WTC11 (cell line): ENCODE measurements at regions not wholly inside any gene's neighbourhood (a gene's known extent, or its start where the extent isn't known, plus 50 kb on each side); places are given as distances from the start of the nearest gene placed in this dataset.
A peak's percentile ranks its signal among the peaks of the same experiment; 100 is the strongest.

Experiments
- ATAC-seq: fragments of 200-7000 bp; cut with Tn5 transposase; 2 replicates; pipeline ENCODE4 v1.10.0; 2021; ENCODE audit warnings: mild to moderate bottlenecking, moderate library complexity
- CTCF ChIA-PET: fragments of 300-600 bp; sonication (Branson Sonifier 250); formaldehyde crosslinking; loops from one replicate; lab custom pipeline; 2021; ENCODE audit warnings: antibody characterized with exemption; lab: Charles Lee
- POLR2A ChIA-PET: fragments of 350-600 bp; sonication (Branson Sonifier 250); formaldehyde crosslinking; loops from one replicate; lab custom pipeline; 2021; ENCODE audit warnings: antibody characterized with exemption; lab: Charles Lee
- DNase-seq: peaks from one replicate; pipeline ENCODE4 v3.0.0; 2021; ENCODE audit warnings: low spot score
- H3K27ac Mint-ChIP-seq: 2 replicates; pipeline ENCODE4 v1.8.0; 2021; ENCODE audit warnings: mixed read lengths
- H3K27me3 Mint-ChIP-seq: 2 replicates; pipeline ENCODE4 v1.8.0; 2021; ENCODE audit warnings: low read depth, mild to moderate bottlenecking, moderate library complexity, mixed read lengths
- H3K36me3 Mint-ChIP-seq: 2 replicates; pipeline ENCODE4 v1.8.0; 2021; ENCODE audit warnings: mixed read lengths
- H3K4me1 Mint-ChIP-seq: 2 replicates; pipeline ENCODE4 v1.8.0; 2022; ENCODE audit warnings: mixed read lengths
- H3K4me3 Mint-ChIP-seq: 2 replicates; pipeline ENCODE4 v1.8.0; 2021; ENCODE audit warnings: mild to moderate bottlenecking, moderate library complexity, mixed read lengths
- H3K9me3 Mint-ChIP-seq: 2 replicates; pipeline ENCODE4 v1.8.0; 2021; ENCODE audit warnings: mixed read lengths
- HMGA2 ChIP-seq: fragments of 250-450 bp; sonication (Bioruptor Pico); IDR thresholded peaks from 2 replicates; pipeline ENCODE4 v1.4.0; 2021; ENCODE audit warnings: mild to moderate bottlenecking, moderate library complexity
- NFE2L1 ChIP-seq: sonication (generic); formaldehyde crosslinking; IDR thresholded peaks from 2 replicates; pipeline ENCODE4 v1.8.1; 2023; ENCODE audit warnings: missing genetic modification reagents
- NR2C2 ChIP-seq: sonication (generic); formaldehyde crosslinking; IDR thresholded peaks from 2 replicates; pipeline ENCODE4 v1.8.0; 2022; ENCODE audit warnings: mild to moderate bottlenecking, missing genetic modification reagents
- RORB ChIP-seq: fragments of 250-450 bp; sonication (Bioruptor Pico); IDR thresholded peaks from 2 replicates; pipeline ENCODE4 v1.9.0; 2021; ENCODE audit warnings: mild to moderate bottlenecking
- SMAD3 ChIP-seq: sonication (generic); formaldehyde crosslinking; IDR thresholded peaks from 2 replicates; pipeline ENCODE4 v1.8.0; 2022; ENCODE audit warnings: missing genetic modification reagents, mild to moderate bottlenecking, borderline replicate concordance
- SOX15 ChIP-seq: fragments of 250-450 bp; sonication (Bioruptor Pico); IDR thresholded peaks from 2 replicates; pipeline ENCODE4 v1.9.0; 2021; ENCODE audit warnings: mild to moderate bottlenecking
- TCF7 ChIP-seq: sonication (generic); formaldehyde crosslinking; IDR thresholded peaks from 2 replicates; pipeline ENCODE4 v1.8.0; 2022; ENCODE audit warnings: mild to moderate bottlenecking, low read depth, missing genetic modification reagents, moderate library complexity
- ZBTB21 ChIP-seq: sonication (generic); formaldehyde crosslinking; IDR thresholded peaks from 2 replicates; pipeline ENCODE4 v1.8.1; 2023; ENCODE audit warnings: mild to moderate bottlenecking, missing genetic modification reagents, borderline replicate concordance
- ZNF671 ChIP-seq: fragments of 250-450 bp; sonication (Bioruptor Pico); IDR thresholded peaks from 2 replicates; pipeline ENCODE4 v1.8.0; 2021; ENCODE audit warnings: mild to moderate bottlenecking
- TF ChIP-seq, protein P1 (sequence below): sonication (generic); formaldehyde crosslinking; IDR thresholded peaks from 2 replicates; pipeline ENCODE4 v1.8.1; 2023; ENCODE audit warnings: mild to moderate bottlenecking, missing genetic modification reagents
- TF ChIP-seq, protein P2 (sequence below): sonication (generic); formaldehyde crosslinking; IDR thresholded peaks from 2 replicates; pipeline ENCODE4 v1.8.1; 2022; ENCODE audit warnings: missing genetic modification reagents, borderline replicate concordance
- TF ChIP-seq, protein P3 (sequence below): sonication (generic); formaldehyde crosslinking; IDR thresholded peaks from 2 replicates; pipeline ENCODE4 v1.8.1; 2023; ENCODE audit warnings: mild to moderate bottlenecking, moderate library complexity, missing genetic modification reagents
- TF ChIP-seq, protein P4 (sequence below): sonication (generic); formaldehyde crosslinking; IDR thresholded peaks from 2 replicates; pipeline ENCODE4 v1.8.0; 2023; ENCODE audit warnings: mild to moderate bottlenecking, missing genetic modification reagents
- TF ChIP-seq, protein P5 (sequence below): sonication (generic); formaldehyde crosslinking; conservative IDR thresholded peaks from 2 replicates; pipeline ENCODE4 v1.8.1; 2023; ENCODE audit warnings: mild to moderate bottlenecking, low read depth, missing genetic modification reagents, moderate library complexity
- TF ChIP-seq, protein P6 (sequence below): sonication (generic); formaldehyde crosslinking; conservative IDR thresholded peaks from 2 replicates; pipeline ENCODE4 v1.8.1; 2022; ENCODE audit warnings: mild to moderate bottlenecking, missing genetic modification reagents
- TF ChIP-seq, protein P7 (sequence below): fragments of 250-450 bp; sonication (Bioruptor Pico); IDR thresholded peaks from 2 replicates; pipeline ENCODE4 v1.8.0; 2021; ENCODE audit warnings: mild to moderate bottlenecking
- TF ChIP-seq, protein P8 (sequence below): sonication (generic); formaldehyde crosslinking; IDR thresholded peaks from 2 replicates; pipeline ENCODE4 v1.8.1; 2022; ENCODE audit warnings: low read depth, missing genetic modification reagents, borderline replicate concordance
- TF ChIP-seq, protein P9 (sequence below): sonication (generic); formaldehyde crosslinking; IDR thresholded peaks from 2 replicates; pipeline ENCODE4 v1.8.1; 2022; ENCODE audit warnings: low read depth, mild to moderate bottlenecking, moderate library complexity, missing genetic modification reagents, borderline replicate concordance

DNA sequence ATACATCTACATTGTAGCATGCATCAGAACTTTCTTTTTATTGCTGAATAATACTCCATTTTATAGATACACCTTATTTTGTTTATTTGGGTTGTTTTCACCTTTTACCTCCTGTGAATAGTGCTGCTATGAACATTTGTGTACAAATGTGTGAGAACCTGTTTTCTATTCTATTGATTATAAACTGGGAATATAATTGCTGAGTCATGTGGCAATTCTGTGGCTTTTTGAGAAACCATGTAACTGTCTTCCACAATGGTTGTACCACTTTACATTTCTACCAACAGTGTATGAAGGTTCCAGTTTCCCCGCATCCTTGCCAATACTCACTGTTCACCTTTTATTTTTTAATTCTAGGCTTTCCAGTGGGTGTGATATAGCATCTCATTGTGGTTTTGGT, 138.6 kb upstream of the MBL2 start (continued):
- TF ChIP-seq ZBTB21 (CRISPR knock-in tag) (no peak), RORB (CRISPR knock-in tag) (no peak), SMAD3 (CRISPR knock-in tag) (no peak), HMGA2 (CRISPR knock-in tag) (no peak)
- TF ChIP-seq, protein P1, sequence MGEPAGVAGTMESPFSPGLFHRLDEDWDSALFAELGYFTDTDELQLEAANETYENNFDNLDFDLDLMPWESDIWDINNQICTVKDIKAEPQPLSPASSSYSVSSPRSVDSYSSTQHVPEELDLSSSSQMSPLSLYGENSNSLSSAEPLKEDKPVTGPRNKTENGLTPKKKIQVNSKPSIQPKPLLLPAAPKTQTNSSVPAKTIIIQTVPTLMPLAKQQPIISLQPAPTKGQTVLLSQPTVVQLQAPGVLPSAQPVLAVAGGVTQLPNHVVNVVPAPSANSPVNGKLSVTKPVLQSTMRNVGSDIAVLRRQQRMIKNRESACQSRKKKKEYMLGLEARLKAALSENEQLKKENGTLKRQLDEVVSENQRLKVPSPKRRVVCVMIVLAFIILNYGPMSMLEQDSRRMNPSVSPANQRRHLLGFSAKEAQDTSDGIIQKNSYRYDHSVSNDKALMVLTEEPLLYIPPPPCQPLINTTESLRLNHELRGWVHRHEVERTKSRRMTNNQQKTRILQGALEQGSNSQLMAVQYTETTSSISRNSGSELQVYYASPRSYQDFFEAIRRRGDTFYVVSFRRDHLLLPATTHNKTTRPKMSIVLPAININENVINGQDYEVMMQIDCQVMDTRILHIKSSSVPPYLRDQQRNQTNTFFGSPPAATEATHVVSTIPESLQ = no peak
- TF ChIP-seq, protein P2, sequence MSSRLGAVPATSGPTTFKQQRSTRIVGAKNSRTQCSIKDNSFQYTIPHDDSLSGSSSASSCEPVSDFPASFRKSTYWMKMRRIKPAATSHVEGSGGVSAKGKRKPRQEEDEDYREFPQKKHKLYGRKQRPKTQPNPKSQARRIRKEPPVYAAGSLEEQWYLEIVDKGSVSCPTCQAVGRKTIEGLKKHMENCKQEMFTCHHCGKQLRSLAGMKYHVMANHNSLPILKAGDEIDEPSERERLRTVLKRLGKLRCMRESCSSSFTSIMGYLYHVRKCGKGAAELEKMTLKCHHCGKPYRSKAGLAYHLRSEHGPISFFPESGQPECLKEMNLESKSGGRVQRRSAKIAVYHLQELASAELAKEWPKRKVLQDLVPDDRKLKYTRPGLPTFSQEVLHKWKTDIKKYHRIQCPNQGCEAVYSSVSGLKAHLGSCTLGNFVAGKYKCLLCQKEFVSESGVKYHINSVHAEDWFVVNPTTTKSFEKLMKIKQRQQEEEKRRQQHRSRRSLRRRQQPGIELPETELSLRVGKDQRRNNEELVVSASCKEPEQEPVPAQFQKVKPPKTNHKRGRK = no peak
- TF ChIP-seq, protein P3, sequence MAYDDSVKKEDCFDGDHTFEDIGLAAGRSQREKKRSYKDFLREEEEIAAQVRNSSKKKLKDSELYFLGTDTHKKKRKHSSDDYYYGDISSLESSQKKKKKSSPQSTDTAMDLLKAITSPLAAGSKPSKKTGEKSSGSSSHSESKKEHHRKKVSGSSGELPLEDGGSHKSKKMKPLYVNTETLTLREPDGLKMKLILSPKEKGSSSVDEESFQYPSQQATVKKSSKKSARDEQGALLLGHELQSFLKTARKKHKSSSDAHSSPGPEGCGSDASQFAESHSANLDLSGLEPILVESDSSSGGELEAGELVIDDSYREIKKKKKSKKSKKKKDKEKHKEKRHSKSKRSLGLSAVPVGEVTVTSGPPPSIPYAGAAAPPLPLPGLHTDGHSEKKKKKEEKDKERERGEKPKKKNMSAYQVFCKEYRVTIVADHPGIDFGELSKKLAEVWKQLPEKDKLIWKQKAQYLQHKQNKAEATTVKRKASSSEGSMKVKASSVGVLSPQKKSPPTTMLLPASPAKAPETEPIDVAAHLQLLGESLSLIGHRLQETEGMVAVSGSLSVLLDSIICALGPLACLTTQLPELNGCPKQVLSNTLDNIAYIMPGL = no peak

DNA sequence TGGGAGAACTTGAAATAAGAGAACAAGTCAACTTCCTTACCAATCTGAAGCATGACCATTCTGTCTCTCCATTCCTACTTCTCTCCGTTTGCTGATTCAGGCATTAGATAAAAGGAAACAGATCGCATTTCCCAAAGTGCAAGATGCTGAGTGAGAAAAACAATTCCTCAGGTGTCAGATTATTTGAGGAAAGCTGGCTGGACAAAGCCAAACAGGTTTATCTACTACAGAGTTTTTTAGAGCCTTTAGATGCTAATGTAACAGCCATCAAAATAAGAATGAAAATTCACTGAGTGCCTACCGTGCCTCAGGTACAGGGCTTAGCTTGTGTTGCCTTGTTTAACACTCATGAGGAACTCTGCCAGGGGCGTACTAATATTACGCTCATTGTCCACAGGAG, 135.9 kb upstream of the MBL2 start:
- Mint-ChIP-seq H3K4me3 (peak overlapping the region; percentile 15), H3K27ac (peak overlapping the region; percentile 98), H3K27me3 (no peaks in the 10 kb centered on the region), H3K9me3 (no peaks in the 10 kb centered on the region), H3K4me1 (peaks cover 53% of the 10 kb centered on the region), H3K36me3 (no peaks in the 10 kb centered on the region)
- TF ChIP-seq ZBTB21 (CRISPR knock-in tag) = 0 out of 2 replicates have a peak, but pooled peaks have one; percentile 29
- TF ChIP-seq, protein P4, sequence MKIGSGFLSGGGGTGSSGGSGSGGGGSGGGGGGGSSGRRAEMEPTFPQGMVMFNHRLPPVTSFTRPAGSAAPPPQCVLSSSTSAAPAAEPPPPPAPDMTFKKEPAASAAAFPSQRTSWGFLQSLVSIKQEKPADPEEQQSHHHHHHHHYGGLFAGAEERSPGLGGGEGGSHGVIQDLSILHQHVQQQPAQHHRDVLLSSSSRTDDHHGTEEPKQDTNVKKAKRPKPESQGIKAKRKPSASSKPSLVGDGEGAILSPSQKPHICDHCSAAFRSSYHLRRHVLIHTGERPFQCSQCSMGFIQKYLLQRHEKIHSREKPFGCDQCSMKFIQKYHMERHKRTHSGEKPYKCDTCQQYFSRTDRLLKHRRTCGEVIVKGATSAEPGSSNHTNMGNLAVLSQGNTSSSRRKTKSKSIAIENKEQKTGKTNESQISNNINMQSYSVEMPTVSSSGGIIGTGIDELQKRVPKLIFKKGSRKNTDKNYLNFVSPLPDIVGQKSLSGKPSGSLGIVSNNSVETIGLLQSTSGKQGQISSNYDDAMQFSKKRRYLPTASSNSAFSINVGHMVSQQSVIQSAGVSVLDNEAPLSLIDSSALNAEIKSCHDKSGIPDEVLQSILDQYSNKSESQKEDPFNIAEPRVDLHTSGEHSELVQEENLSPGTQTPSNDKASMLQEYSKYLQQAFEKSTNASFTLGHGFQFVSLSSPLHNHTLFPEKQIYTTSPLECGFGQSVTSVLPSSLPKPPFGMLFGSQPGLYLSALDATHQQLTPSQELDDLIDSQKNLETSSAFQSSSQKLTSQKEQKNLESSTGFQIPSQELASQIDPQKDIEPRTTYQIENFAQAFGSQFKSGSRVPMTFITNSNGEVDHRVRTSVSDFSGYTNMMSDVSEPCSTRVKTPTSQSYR = no peak
- no peak for TF ChIP-seq TCF7 (CRISPR knock-in tag)
- TF ChIP-seq, protein P5, sequence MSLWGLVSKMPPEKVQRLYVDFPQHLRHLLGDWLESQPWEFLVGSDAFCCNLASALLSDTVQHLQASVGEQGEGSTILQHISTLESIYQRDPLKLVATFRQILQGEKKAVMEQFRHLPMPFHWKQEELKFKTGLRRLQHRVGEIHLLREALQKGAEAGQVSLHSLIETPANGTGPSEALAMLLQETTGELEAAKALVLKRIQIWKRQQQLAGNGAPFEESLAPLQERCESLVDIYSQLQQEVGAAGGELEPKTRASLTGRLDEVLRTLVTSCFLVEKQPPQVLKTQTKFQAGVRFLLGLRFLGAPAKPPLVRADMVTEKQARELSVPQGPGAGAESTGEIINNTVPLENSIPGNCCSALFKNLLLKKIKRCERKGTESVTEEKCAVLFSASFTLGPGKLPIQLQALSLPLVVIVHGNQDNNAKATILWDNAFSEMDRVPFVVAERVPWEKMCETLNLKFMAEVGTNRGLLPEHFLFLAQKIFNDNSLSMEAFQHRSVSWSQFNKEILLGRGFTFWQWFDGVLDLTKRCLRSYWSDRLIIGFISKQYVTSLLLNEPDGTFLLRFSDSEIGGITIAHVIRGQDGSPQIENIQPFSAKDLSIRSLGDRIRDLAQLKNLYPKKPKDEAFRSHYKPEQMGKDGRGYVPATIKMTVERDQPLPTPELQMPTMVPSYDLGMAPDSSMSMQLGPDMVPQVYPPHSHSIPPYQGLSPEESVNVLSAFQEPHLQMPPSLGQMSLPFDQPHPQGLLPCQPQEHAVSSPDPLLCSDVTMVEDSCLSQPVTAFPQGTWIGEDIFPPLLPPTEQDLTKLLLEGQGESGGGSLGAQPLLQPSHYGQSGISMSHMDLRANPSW = no peak
- no peak for TF ChIP-seq NFE2L1 (CRISPR knock-in tag)
- TF ChIP-seq NR2C2 (CRISPR knock-in tag) = no peak
- CTCF ChIA-PET = interaction anchor here (1.0 to 1.3 kb wide), 4 partner anchors 24 to 681 kb away, joined by 3 to 6 read pairs (median 6); no protein-coding TSS in a partner anchor
- ATAC-seq (peak; percentile 95), DNase-seq (no peak)
- POLR2A ChIA-PET = no interaction called here

DNA sequence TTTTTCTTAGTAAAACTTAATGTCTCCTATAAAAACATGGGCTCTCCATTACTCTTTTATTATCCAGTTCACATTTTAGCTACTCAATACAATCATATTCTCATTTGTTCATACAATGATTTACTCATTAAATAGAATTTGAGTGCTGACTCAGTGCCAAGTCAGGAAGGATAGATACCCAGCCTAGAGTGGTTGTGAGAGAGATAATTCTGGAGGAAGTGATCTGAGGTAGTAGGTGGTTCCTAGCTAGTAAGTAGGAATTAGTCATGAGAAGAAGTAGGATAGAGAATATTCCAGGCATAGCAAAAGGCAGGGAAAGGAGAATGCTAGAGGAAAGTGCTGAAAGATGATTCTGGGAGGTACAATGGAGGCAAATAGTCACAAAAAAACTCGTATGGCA, 133.5 kb upstream of the MBL2 start:
- DNase-seq (no peak), ATAC-seq (no peak)
- Mint-ChIP-seq H3K4me1 (peaks cover 77% of the 10 kb centered on the region), H3K9me3 (no peaks in the 10 kb centered on the region), H3K4me3 (no peak overlapping the region), H3K36me3 (no peaks in the 10 kb centered on the region), H3K27me3 (no peaks in the 10 kb centered on the region), H3K27ac (peak overlapping the region; percentile 64)
- POLR2A ChIA-PET = no interaction called here
- CTCF ChIA-PET = interaction anchor here (0.7 kb wide), 2 partner anchors 48 to 569 kb away, joined by 3 to 4 read pairs; no protein-coding TSS in a partner anchor
- TF ChIP-seq ZNF671 (CRISPR knock-in tag) (no peak), SOX15 (CRISPR knock-in tag) (no peak)
- TF ChIP-seq, protein P6, sequence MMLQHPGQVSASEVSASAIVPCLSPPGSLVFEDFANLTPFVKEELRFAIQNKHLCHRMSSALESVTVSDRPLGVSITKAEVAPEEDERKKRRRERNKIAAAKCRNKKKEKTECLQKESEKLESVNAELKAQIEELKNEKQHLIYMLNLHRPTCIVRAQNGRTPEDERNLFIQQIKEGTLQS (CRISPR knock-in tag) = no peak
- TF ChIP-seq, protein P7, sequence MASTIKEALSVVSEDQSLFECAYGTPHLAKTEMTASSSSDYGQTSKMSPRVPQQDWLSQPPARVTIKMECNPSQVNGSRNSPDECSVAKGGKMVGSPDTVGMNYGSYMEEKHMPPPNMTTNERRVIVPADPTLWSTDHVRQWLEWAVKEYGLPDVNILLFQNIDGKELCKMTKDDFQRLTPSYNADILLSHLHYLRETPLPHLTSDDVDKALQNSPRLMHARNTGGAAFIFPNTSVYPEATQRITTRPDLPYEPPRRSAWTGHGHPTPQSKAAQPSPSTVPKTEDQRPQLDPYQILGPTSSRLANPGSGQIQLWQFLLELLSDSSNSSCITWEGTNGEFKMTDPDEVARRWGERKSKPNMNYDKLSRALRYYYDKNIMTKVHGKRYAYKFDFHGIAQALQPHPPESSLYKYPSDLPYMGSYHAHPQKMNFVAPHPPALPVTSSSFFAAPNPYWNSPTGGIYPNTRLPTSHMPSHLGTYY (CRISPR knock-in tag) = no peak
- TF ChIP-seq, protein P8, sequence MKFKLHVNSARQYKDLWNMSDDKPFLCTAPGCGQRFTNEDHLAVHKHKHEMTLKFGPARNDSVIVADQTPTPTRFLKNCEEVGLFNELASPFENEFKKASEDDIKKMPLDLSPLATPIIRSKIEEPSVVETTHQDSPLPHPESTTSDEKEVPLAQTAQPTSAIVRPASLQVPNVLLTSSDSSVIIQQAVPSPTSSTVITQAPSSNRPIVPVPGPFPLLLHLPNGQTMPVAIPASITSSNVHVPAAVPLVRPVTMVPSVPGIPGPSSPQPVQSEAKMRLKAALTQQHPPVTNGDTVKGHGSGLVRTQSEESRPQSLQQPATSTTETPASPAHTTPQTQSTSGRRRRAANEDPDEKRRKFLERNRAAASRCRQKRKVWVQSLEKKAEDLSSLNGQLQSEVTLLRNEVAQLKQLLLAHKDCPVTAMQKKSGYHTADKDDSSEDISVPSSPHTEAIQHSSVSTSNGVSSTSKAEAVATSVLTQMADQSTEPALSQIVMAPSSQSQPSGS (CRISPR knock-in tag) = no peak
- TF ChIP-seq, protein P9, sequence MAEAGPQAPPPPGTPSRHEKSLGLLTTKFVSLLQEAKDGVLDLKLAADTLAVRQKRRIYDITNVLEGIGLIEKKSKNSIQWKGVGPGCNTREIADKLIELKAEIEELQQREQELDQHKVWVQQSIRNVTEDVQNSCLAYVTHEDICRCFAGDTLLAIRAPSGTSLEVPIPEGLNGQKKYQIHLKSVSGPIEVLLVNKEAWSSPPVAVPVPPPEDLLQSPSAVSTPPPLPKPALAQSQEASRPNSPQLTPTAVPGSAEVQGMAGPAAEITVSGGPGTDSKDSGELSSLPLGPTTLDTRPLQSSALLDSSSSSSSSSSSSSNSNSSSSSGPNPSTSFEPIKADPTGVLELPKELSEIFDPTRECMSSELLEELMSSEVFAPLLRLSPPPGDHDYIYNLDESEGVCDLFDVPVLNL (CRISPR knock-in tag) = no peak
